ENCODE measurements at regions not wholly inside any gene's neighbourhood (a gene's known extent, or its start where the extent isn't known, plus 50 kb on each side); places are given as distances from the start of the nearest gene placed in this dataset.
"Not testable (repeated sequence)": the region's sequence is repeated elsewhere in the genome, so short reads cannot be mapped to it uniquely, and the experiment has no call there.

GRCh38 chr21:9593646-9594045 lies 927.7 kb upstream of the TPTE start:
- not testable (repeated sequence) for TF ChIP-seq POLR2A (IDR thresholded peaks at IDR 0.05); CTCF (IDR thresholded peaks at IDR 0.05 in 8 of 11, conservative IDR thresholded peaks at IDR 0.05 in 3 of 11)
